CD4-positive, alpha-beta T cell treated with Interleukin-10 for 1 hour (primary cell): ENCODE measurements at regions not wholly inside any gene's neighbourhood (a gene's known extent, or its start where the extent isn't known, plus 50 kb on each side); places are given as distances from the start of the nearest gene placed in this dataset.

Experiments used
- DNase-seq: peaks from one replicate; pipeline ENCODE4 v3.0.0-alpha.2; 2020

DNA sequence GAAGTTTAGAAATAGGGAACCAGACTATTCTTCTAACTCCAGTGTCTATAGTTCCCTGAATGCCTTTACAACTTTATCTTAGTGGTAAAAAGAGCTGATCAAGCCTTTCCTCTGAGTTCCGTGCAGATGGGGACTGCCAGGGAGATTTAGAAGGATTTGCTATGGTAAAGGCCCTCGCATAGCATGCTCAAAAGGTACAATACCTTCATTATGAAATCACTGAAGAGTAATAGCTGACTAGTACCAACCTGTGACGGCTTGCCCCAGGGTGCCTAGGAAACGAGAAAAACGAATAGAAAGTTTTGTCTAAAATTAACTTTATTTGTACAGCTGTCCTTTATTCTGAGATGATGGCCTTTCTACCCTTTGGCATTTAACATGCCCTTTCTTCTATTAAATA is 150.1 kb upstream of the ARHGAP42 start:
- no peak for DNase-seq

- DNase-seq: no peak
Measured at GRCh38 chr11:100543386-100543785, 143.7 kb upstream of the ARHGAP42 start.

DNA sequence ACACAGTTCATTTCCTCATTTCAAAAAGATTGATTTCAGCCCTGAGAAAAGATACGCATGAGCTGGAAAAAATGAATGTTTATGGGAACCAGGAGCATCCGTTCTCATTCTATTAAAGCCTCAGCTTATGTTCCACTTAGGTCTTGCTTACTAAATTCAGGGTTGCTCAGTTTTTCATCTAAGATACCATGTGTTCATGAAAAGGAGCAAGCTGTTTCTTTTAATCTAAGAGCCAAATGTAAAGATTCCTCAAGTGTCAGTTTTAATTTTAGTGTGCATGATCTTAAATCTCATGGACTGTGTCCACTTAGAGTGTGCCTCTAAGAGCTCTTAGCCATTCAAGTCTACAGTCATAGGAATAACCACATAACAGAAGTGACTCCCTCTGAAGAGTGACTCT is 141.5 kb upstream of the ARHGAP42 start:
- no peak for DNase-seq

DNA sequence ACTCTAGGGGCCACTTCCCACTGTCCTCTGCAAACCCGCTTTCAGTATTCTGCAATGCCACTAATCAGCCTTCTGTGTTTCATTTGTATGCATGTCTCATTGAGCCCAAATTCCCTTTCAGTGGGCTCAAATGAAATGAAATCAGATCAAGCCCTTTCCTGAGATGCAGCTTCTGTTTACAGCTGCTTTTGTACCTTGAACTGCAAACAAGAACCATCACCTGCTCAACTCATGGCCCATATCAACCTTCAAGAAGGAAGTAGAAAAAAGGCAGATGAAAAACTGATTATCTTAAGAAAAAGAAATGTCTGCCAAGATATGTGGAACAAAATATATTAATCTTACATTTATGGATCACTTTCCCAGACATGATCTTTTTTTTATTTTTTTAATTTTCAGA is 141.1 kb upstream of the ARHGAP42 start:
- DNase-seq: no peak

DNA sequence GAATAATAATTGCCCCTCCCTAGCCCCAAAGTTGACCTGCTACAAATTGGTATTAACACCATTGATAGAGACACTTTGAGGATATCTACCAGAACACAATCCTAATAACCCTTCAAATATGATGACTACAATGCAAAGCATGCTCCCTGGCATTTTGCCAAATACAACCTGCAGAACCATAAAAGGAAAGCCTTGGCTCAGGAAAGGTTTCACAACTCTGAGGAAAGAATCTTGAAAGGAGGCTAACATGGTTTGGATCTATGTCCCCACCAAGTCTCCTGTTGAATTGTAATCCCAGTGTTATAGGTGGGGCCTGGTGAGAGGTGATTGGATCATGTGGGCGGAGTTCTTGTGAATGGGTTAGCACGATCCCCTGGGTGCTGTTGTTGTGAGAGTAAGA is 140.4 kb upstream of the ARHGAP42 start:
- DNase-seq: no peak

- no peak for DNase-seq
Measured at GRCh38 chr11:100550298-100550697, 136.8 kb upstream of the ARHGAP42 start.

- DNase-seq: no peak
Measured at GRCh38 chr11:100550912-100551632, 136.0 kb upstream of the ARHGAP42 start.

DNA sequence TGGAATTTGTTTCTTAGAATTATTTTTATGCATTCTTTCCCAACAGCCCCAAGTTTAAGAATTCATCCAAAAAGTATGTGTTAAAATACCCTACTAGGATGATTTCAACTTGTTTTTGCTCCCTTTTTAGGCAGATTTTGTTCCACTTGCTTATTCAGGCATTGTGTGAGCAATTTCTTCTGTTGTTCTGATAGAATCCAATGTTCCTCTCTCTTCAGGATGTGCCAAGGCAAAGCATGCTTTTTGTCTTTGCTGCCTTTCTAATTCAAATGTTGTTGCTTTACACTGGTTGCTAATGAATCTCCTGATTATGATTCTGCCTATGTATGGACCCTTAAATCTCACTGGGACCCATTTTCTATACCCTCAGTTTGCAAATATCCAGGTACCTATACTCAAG is 131.2 kb upstream of the ARHGAP42 start:
- no peak for DNase-seq

DNA sequence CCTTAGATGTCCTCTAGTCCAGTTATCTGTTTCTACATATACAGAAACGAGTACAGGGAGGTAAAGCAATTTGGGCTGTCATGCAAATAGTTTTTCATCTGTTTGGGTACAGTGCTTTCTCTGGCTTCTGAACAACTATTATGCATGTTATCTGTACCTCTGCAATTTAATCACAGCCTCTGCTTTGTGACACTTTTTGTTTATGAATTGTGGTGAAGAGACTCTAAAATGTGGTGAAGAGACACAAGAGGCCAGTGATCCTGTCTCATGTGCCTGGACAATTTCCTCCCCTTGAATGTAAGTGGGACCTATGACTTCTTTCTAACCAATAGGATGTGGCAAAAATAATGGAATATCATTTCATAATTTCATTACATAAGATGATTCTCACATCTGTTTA is 130.3 kb upstream of the ARHGAP42 start:
- DNase-seq: no peak

DNA sequence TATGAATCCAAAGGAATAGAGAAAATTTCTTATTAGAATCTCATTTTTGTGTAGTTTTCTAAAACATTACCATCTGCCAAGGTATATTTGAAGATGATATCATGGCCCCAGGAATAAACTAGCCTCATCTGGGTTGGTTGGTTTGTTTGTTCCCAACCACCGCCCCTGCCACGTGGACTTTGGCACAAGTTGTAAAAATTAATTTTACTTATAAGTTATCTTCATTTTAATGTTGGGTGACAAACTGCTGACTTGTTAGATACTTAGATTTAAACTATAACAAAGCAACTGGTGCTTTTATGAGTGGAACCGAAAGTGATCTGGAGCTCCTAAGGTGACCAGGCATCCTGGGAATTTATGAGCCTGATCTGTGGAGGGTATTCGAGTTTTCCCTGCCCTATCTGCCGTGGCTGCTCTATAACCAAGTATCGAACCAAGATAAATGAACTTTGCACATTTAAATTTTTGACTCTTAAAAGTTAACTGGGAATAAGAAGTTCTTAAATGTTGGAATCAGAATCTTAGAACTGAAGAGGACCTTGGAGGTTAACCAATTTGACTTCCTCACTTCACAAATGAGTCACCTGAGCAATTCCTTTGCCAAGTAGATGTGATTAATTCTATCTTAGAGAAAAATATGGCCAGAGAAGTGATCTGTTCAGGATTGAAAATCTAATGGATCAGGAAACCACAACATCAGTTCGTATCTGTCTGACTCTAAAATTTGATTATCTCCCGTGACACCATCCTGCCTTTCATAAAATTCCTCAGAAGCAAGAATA is 129.1 kb upstream of the ARHGAP42 start:
- no peak for DNase-seq

GRCh38 chr11:100560606-100561005 is 126.5 kb upstream of the ARHGAP42 start:
- DNase-seq: no peak

DNA sequence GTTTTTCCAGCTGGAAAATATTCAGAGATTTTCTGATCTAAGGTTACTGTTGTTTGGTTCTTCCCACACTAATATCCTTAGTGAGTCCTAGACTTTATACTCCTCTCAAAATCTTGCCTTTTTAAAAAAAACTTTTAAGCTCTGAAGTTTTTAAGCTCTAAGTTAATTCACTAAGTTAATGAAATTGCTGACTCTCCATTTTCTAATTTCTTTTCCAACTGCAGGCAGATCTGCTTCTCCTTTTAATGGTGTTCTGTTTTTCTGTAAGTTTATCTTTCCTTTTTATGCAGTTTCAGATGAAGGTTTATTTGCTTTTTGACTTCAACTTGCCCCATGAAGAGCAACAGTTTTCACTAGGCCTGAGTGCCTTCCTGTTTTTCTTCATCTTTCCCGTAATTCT is 125.8 kb upstream of the ARHGAP42 start:
- no peak for DNase-seq

DNA sequence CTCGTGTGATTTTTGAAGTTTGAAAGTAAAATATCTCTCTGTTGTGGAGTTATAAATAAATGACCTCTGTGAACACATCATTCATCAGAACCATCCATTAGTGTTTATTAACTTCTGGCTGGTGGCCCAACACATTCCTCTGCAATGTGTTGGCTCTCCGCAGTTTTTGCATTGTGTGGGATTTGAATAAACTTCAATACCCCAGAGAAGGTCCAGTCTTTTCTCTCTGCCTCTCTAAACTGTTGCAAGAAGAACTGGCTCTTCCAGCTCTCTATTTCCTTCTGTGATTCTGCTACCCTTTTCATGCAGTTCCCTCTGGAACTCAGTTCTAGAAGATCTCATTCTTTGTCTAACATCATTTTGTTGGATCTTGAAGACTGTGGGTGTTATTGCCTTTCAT is 125.0 kb upstream of the ARHGAP42 start:
- DNase-seq: no peak

DNA sequence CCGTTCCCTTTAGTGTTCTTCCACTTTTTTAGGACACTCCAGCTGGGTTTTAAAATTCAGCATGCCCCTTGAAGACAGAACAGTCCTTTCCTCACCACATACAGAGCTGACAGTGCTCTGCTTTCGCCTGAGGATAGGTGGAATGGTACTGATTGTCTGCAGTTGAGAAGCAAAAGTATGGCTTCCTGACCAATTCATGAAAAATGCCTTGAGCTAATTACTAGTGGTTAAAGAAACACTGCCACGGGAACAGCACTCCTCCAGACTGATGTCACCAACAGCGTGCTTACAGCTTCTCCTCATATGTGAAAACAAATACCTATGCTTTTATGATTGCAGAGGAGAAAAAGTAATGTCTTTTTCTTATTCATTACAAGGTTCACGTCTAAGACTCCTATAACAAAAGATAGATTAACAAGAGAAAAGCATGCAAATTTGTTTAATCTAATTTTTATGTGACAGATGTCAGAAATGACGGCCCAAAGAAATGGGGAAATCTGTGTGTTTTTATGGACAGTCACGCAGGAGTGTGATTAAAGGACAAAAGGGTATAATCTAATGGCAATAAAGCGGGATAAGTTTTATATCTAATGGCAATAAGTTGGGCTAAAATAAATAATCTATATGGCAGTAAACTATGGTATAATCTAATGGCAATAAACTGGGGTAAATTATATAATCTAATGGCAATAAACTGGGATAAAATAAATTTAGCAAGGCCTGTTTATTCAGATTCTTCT is 123.4 kb upstream of the ARHGAP42 start:
- DNase-seq: no peak

- DNase-seq: no peak
Measured at GRCh38 chr11:100573911-100574513, 113.1 kb upstream of the ARHGAP42 start.

DNA sequence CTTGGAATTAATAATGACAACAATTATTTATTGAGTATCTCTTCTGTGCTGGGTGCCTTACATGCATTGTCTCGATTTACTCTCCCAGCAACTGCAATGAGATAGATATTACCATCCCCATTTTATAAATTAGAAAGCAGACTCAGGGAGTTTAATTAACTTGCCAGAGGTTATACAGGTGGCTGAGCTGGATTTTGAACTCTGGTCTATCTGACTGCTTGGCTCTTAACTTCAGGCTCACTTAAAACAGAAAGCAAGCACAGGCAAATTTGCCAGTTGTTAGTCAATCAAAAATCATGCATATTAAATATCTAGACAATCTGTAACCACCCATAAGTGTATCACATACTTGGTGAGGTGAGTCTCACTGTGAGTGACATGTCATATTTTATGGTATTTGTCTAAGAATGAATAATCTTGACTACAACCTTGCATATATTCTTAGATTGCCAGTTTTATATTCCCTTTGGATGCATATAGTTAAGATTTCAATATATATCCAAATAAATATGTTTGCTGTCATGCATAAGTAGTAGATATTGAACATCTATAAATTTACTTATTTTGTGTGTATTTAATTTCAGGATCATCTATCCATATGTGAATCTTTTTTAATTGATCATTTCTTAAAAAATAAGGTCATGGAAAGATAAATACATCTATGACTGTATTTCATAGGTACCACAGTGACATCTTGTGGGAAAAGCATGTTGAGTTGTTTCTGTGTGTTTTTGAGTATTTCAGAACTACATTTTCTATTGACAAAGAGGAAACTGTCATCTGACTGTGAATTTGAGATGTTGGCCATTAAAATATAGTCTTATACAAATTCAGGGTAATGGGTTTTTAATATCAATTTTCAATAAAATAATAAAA is 112.0 kb upstream of the ARHGAP42 start:
- DNase-seq: no peak

DNA sequence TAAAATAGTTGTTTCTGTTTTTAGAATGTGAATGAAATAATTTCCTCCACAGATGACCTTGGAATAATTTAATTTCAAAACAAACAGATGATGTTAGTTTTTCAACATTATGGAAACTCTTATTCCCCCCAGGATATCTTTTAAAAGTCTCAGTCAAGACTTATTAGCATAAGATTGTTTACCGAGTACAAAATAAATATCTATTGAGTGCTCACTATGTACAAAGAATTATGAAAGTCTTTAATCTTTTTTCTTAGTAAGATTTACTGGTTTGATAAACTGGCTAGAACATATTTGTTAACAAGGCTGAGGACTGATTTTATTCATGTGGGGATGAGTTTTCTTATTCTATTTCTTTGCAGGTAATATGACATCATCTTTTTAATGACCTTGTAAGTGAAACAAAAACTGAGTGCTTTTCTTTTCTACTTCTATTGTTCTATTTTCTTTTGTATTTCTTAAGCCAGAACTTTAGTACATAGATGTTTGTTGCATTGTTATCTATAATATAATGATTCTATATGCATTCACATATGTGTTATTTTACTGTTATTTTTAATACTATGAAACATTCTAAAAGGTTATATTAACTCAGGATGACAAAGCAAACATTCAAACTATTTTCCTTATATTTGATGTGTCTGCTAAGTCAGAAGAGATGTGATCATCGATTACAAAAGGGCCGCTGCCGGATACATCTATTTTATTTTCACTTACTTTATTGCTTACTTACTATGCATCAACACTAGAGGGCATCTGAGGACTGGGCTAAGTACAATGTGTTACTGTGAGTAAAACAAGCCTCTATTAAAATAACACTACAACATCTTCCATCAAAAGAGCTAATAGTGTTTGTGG is 111.0 kb upstream of the ARHGAP42 start:
- DNase-seq: peak; percentile 5

DNA sequence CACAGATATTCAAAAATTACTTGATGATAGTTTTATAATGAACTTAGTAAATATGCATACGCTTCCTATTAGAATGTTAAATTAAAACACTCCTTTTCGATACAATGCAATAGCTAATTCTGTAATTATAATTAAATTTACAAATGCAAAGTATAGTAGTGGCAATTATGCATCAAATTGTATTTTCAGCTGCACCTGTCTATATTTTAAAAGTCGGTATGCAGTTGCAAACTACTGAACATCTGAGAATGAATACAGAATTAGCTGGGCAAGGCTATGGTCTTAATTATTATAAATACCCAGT is 110.4 kb upstream of the ARHGAP42 start:
- no peak for DNase-seq

DNA sequence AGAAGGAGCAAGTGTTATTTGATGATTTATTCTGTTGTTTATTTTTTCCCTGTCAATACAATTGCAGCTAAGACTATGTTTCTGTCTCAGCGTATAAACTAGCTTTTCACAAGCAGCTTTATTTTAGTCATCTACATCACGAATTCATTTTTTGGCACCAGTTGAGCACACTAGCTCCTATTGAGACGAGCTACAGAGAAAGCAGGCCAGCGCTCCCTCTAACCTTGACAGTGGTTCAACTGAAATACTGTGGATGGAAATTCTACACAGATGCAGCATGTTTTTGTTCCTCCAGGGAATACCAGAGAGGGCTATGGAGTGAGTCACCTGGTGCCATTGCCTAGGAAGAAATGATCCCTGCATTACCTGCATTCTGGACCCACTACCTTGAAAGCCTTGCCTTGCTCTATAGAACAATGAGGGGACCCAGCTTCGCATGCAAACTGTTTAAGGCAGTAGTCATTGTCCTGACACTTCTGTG is 108.2 kb upstream of the ARHGAP42 start:
- DNase-seq: no peak

- no peak for DNase-seq
Measured at GRCh38 chr11:100581318-100581717, 105.8 kb upstream of the ARHGAP42 start.

DNA sequence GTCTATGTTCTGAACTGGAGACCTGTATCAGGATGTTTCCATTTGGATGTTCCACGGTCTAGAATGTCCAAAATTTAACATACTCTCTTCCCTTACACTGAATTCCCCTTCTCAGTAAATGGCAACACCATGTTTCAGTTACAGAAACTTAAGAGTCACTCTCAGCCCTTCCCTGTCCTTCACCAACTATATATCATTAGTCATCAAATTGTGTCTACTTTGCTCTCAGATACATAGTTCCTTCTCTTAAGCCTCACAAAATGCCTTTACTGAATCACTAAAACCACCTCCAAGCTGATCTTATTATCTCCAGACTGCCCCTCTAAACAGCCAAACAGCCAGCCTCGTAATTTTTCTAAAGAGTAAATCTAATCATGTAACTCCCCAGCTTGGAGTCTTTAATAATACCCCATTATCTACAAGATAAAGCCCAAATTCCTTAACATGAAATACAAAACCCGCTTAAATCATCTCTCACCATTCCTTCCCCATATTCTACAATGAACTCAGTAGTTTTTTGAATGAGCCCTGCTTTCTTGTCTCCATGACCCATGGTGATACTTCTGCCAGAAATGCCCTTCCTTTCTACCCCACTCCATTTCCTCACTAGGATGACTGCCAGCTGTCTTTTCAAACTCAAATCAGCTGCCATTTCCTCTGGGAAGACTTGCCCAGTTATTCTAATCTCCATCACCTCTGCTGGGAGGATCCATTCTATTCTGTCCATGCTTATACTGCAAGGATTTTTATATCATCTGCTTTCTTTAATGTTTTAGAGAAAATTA is 102.7 kb upstream of the ARHGAP42 start:
- DNase-seq: no peak
